K562 (cell line): ENCODE measurements at regions not wholly inside any gene's neighbourhood (a gene's known extent, or its start where the extent isn't known, plus 50 kb on each side); places are given as distances from the start of the nearest gene placed in this dataset.

ENCODE experiments used
- ATAC-seq: fragments of 200-7000 bp; cut with Tn5 transposase; 3 replicates; pipeline ENCODE4 v1.9.1; 2020; ENCODE audit warnings: moderate library complexity
- BruUV-seq: library from RNA; stranded (reverse); fragments of 400-500 nt; replicated peaks from 2 replicates; lab custom pipeline; 2021; lab: Mats Ljungman, UMichigan
- CTCF ChIA-PET: fragments of 300-600 bp; formaldehyde crosslinking; extraction: SDS; loops from one replicate; lab custom pipeline; 2021; ENCODE audit warnings: low intra/inter-chr PET ratio; lab: Yijun Ruan, JAX
- POLR2A ChIA-PET: fragments of 300-600, 350-650 bp; sonication (Branson Sonifier 250); formaldehyde crosslinking; extraction: SDS; loops from one replicate; lab custom pipeline; 2021; ENCODE audit warnings: antibody characterized with exemption, inconsistent platforms; lab: Yijun Ruan, JAX
- DNase-seq, 4 experiments: peaks; one replicate each; pipeline versions ENCODE4 v3.0.0 to v3.0.0-alpha.2; 2011 to 2018; ENCODE audit warnings: low spot score in 3 of 4, mixed read lengths in 3 of 4; ENCODE audit errors: extremely low read depth in 1 of 4
- FAIRE-seq: peaks from 2 replicates; lab custom pipeline; 2011; peaks lifted over from hg19 to GRCh38; lab: Jason Lieb, UNC
- H2AFZ ChIP-seq: 2 replicates; pipeline ENCODE4 v1.6.0; 2011; ENCODE audit warnings: low read depth, low read length, control low read depth, inconsistent platforms
- H3K27ac ChIP-seq: fragments of 200-600 bp; 3 replicates; pipeline ENCODE4 v1.8.0; 2011; ENCODE audit warnings: low read depth, mild to moderate bottlenecking, control low read depth, inconsistent platforms, low read length, moderate library complexity, mixed read lengths; ENCODE audit errors: extremely low read depth
- H3K27me3 ChIP-seq, 2 experiments: fragments of 300-600 bp in 1 of 2; 2 replicates in 1 of 2; 3 replicates in 1 of 2; pipeline versions ENCODE4 v1.6.0 to v1.8.0; 2011; ENCODE audit warnings: inconsistent platforms in 2 of 2, low read length in 2 of 2, mild to moderate bottlenecking in 1 of 2, mixed read lengths in 1 of 2, moderate library complexity in 1 of 2; ENCODE audit not compliant: control insufficient read depth in 2 of 2, insufficient read depth in 2 of 2
- H3K36me3 ChIP-seq: fragments of 300-600 bp; 3 replicates; pipeline ENCODE4 v1.8.0; 2011; ENCODE audit warnings: mild to moderate bottlenecking, low read length, inconsistent platforms; ENCODE audit not compliant: control insufficient read depth, insufficient read depth
- H3K4me1 ChIP-seq, 2 experiments: fragments of 200-600 bp in 1 of 2; replicated peaks in 1 of 2; 2 replicates in 1 of 2; 3 replicates in 1 of 2; pipeline versions ENCODE4 v1.5.1 to v1.8.0; 2011; ENCODE audit warnings: inconsistent platforms in 2 of 2, low read length in 2 of 2, mild to moderate bottlenecking in 1 of 2, mixed read lengths in 1 of 2, moderate library complexity in 1 of 2; ENCODE audit not compliant: control insufficient read depth in 2 of 2, insufficient read depth in 2 of 2
- H3K4me2 ChIP-seq: 2 replicates; pipeline ENCODE4 v1.6.1; 2011; ENCODE audit warnings: low read length, control low read depth, inconsistent platforms, mixed read lengths; ENCODE audit not compliant: insufficient read depth
- H3K4me3 ChIP-seq: fragments of 200-600 bp; sonication (generic), shearing (Covaris generic); 2 replicates; pipeline ENCODE4 v1.5.1; 2016; ENCODE audit warnings: control low read depth, inconsistent platforms
- H3K79me2 ChIP-seq: fragments of 200-600 bp; 3 replicates; pipeline ENCODE4 v1.8.0; 2011; ENCODE audit warnings: low read length, inconsistent platforms; ENCODE audit not compliant: control insufficient read depth, insufficient read depth
- H3K9ac ChIP-seq, 2 experiments: 2 replicates each; pipeline versions ENCODE4 v1.6.0 to v1.6.1; 2011; ENCODE audit warnings: low read depth in 2 of 2, low read length in 2 of 2, control low read depth in 1 of 2, inconsistent platforms in 1 of 2, mild to moderate bottlenecking in 1 of 2, mixed read lengths in 1 of 2; ENCODE audit not compliant: insufficient read depth in 1 of 2
- H3K9me1 ChIP-seq: one replicate; pipeline ENCODE4 v1.6.0; 2011; ENCODE audit warnings: inconsistent platforms, mild to moderate bottlenecking, low read length, moderate library complexity; ENCODE audit not compliant: control insufficient read depth, insufficient read depth
- H3K9me3 ChIP-seq: replicated peaks from 2 replicates; pipeline ENCODE4 v1.5.1; 2011; ENCODE audit warnings: low read depth, low read length, inconsistent platforms; ENCODE audit not compliant: control insufficient read depth, insufficient read depth
- H4K20me1 ChIP-seq: replicated peaks from 2 replicates; pipeline ENCODE4 v1.6.1; 2011; ENCODE audit warnings: low read length, inconsistent platforms, mixed read lengths; ENCODE audit not compliant: control insufficient read depth, insufficient read depth
- FOXK2 ChIP-seq, 2 experiments: fragments of 450-650 bp; IDR thresholded peaks in 1 of 2; conservative IDR thresholded peaks in 1 of 2; 2 replicates each; pipeline ENCODE4 v1.6.1; 2016; ENCODE audit warnings: low read depth in 2 of 2, mild to moderate bottlenecking in 1 of 2
- HDAC2 ChIP-seq: fragments of 450-650 bp; IDR thresholded peaks from 2 replicates; pipeline ENCODE4 v1.6.1; 2016; ENCODE audit warnings: mild to moderate bottlenecking
- HDAC3 ChIP-seq: fragments of 450-650 bp; IDR thresholded peaks from 2 replicates; pipeline ENCODE4 v1.6.1; 2018; ENCODE audit warnings: borderline replicate concordance, mild to moderate bottlenecking, moderate library complexity; ENCODE audit not compliant: partially characterized antibody
- HSF4 ChIP-seq: fragments of 250-450 bp; sonication (Bioruptor Pico); IDR thresholded peaks from 2 replicates; pipeline ENCODE4 v2.1.2; 2022; ENCODE audit warnings: mild to moderate bottlenecking, moderate library complexity, borderline replicate concordance
- NCOA2 ChIP-seq, 2 experiments: fragments of 450-650 bp; IDR thresholded peaks; 2 replicates each; pipeline ENCODE4 v1.6.1; 2018; ENCODE audit warnings: mild to moderate bottlenecking in 2 of 2, moderate library complexity in 1 of 2; ENCODE audit not compliant: partially characterized antibody in 2 of 2
- NR3C1 ChIP-seq: sonication (generic); formaldehyde crosslinking; IDR thresholded peaks from 2 replicates; pipeline ENCODE4 v1.8.1; 2022; ENCODE audit warnings: missing genetic modification reagents
- SIN3B ChIP-seq: fragments of 450-650 bp; IDR thresholded peaks from 2 replicates; pipeline ENCODE4 v1.6.1; 2017; ENCODE audit warnings: low read depth, mild to moderate bottlenecking, moderate library complexity
- SLC30A9 ChIP-seq: fragments of 250-450 bp; sonication (Bioruptor Pico); IDR thresholded peaks from 2 replicates; pipeline ENCODE4 v1.8.0; 2022; ENCODE audit warnings: mild to moderate bottlenecking, moderate library complexity
- STAT6 ChIP-seq: sonication (generic); formaldehyde crosslinking; IDR thresholded peaks from 2 replicates; pipeline ENCODE4 v1.8.1; 2023; ENCODE audit warnings: mild to moderate bottlenecking, missing genetic modification reagents
- TEAD1 ChIP-seq, 2 experiments: fragments of 450-650 bp in 1 of 2; sonication (generic) in 1 of 2; formaldehyde crosslinking; IDR thresholded peaks; 2 replicates each; pipeline versions ENCODE4 v1.4.0 to v1.8.0; 2020 to 2022; ENCODE audit warnings: mild to moderate bottlenecking in 2 of 2, missing genetic modification reagents in 1 of 2
- TEAD4 ChIP-seq, 2 experiments: sonication (generic) in 1 of 2; formaldehyde crosslinking in 1 of 2; IDR thresholded peaks; 2 replicates each; pipeline versions ENCODE4 v1.6.1 to v1.8.0; 2012 to 2022; ENCODE audit warnings: borderline replicate concordance in 1 of 2, inconsistent platforms in 1 of 2, low read length in 1 of 2, mild to moderate bottlenecking in 1 of 2, missing genetic modification reagents in 1 of 2
- TFAP4 ChIP-seq: sonication (generic); formaldehyde crosslinking; IDR thresholded peaks from 2 replicates; pipeline ENCODE4 v1.8.0; 2022; ENCODE audit warnings: missing genetic modification reagents, mild to moderate bottlenecking, moderate library complexity, borderline replicate concordance
- ZFPM2 ChIP-seq: fragments of 250-450 bp; sonication (Bioruptor Pico); IDR thresholded peaks from 2 replicates; pipeline ENCODE4 v1.5.1; 2022; ENCODE audit warnings: mild to moderate bottlenecking
- ZNF311 ChIP-seq: fragments of 250-450 bp; sonication (Bioruptor Pico); IDR thresholded peaks from 2 replicates; pipeline ENCODE4 v1.4.0; 2020; ENCODE audit warnings: mild to moderate bottlenecking, moderate library complexity
- ZNF507 ChIP-seq: conservative IDR thresholded peaks from 2 replicates; pipeline ENCODE4 v1.6.1; 2017; ENCODE audit warnings: missing genetic modification characterization, missing compliant biosample characterization
- ZNF785 ChIP-seq: fragments of 250-450 bp; sonication (Bioruptor Pico); IDR thresholded peaks from 2 replicates; pipeline ENCODE4 v1.4.0; 2020; ENCODE audit warnings: mild to moderate bottlenecking
- WGBS: fragments of 100-300 bp; shearing (Covaris generic); methylation state at CpG from one replicate; pipeline ENCODE4 v1.1.6; 2016; ENCODE audit warnings: low coverage, mixed read lengths; ENCODE audit not compliant: insufficient coverage; ENCODE audit errors: missing lambda C conversion rate; 5-methylcytosine and 5-hydroxymethylcytosine counted together
- in situ Hi-C: fragments of 300-500 bp; cut with MboI; formaldehyde crosslinking; loops from 4 replicates; pipeline ENCODE4 v1.15.0; 2018; ENCODE audit warnings: inconsistent platforms, mixed read lengths
- intact Hi-C: fragments of 100-400 bp; cut with micrococcal nuclease; formaldehyde crosslinking; loops from 2 replicates; pipeline ENCODE4 v1.14.2; 2022
- TF ChIP-seq, protein P1 (sequence below): fragments of 250-450 bp; sonication (Bioruptor Pico); IDR thresholded peaks from 2 replicates; pipeline ENCODE4 v1.5.0; 2021
- TF ChIP-seq, protein P2 (sequence below): fragments of 250-450 bp; sonication (Bioruptor Pico); IDR thresholded peaks from 2 replicates; pipeline ENCODE4 v1.8.0; 2022; ENCODE audit warnings: moderate library complexity, mild to moderate bottlenecking, inconsistent platforms

DNA sequence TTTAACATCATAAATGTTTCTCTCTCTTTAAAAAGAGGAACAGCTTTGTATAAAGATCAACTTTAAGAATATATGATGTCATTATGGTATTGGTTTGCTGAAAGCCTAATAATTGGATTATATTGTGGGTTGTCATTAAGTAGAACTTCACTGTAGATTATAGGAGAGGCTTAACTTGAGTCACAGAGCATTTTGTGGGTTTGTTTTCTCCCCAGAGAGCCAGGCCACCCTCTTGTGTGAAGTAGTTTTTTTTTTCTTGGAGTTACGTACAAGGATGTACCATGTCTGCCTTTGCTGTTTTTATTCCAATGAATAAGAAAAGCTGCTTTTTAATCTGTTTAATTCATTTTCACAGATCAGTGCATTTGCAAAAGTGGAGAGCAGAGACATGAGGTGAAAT, 354.8 kb upstream of the TBL1XR1 start:
- in situ Hi-C loops (no loop called here), intact Hi-C loops (no loop called here)
- Histone ChIP-seq H3K36me3 (no peaks in the 10 kb centered on the region), H2AFZ (no peak overlapping the region), H3K79me2 (no peaks in the 10 kb centered on the region), H3K9me3 (no peaks in the 10 kb centered on the region), H3K4me2 (no peak overlapping the region), H3K4me1 (no peaks in the 10 kb centered on the region), H3K4me3 (no peak overlapping the region), H4K20me1 (no peaks in the 10 kb centered on the region), H3K9me1 (no peaks in the 10 kb centered on the region), H3K27ac (no peak overlapping the region), H3K27me3 (no peaks in the 10 kb centered on the region), H3K9ac (no peak overlapping the region)
- CTCF ChIA-PET: no interaction called here
- POLR2A ChIA-PET: no interaction called here
- FAIRE-seq (no peak), ATAC-seq (no peak), DNase-seq (no peak)
- WGBS: 72% methylated on average over 1 of the region's 1 CpG
- BruUV-seq: no TSS peak
- TF ChIP-seq NCOA2 (IDR thresholded peaks at IDR 0.05; ENCODE audit: partially characterized antibody in 2 of 2): no peak
- TF ChIP-seq, protein P1, sequence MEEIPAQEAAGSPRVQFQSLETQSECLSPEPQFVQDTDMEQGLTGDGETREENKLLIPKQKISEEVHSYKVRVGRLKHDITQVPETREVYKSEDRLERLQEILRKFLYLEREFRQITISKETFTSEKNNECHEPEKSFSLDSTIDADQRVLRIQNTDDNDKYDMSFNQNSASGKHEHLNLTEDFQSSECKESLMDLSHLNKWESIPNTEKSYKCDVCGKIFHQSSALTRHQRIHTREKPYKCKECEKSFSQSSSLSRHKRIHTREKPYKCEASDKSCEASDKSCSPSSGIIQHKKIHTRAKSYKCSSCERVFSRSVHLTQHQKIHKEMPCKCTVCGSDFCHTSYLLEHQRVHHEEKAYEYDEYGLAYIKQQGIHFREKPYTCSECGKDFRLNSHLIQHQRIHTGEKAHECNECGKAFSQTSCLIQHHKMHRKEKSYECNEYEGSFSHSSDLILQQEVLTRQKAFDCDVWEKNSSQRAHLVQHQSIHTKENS (CRISPR knock-in tag): no peak
- TF ChIP-seq TFAP4 (CRISPR knock-in tag): no peak
- TF ChIP-seq HSF4 (CRISPR knock-in tag): no peak
- TF ChIP-seq TEAD4 (IDR thresholded peaks at IDR 0.05; ENCODE audit: low read length): no peak
- TF ChIP-seq TEAD4 (CRISPR knock-in tag; IDR thresholded peaks at IDR 0.05; ENCODE audit: borderline replicate concordance): no peak
- TF ChIP-seq HDAC3: no peak
- TF ChIP-seq ZNF507 (tag): no peak
- TF ChIP-seq, protein P2, sequence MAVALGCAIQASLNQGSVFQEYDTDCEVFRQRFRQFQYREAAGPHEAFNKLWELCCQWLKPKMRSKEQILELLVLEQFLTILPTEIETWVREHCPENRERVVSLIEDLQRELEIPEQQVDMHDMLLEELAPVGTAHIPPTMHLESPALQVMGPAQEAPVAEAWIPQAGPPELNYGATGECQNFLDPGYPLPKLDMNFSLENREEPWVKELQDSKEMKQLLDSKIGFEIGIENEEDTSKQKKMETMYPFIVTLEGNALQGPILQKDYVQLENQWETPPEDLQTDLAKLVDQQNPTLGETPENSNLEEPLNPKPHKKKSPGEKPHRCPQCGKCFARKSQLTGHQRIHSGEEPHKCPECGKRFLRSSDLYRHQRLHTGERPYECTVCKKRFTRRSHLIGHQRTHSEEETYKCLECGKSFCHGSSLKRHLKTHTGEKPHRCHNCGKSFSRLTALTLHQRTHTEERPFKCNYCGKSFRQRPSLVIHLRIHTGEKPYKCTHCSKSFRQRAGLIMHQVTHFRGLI (CRISPR knock-in tag): no peak
- no peak for TF ChIP-seq ZNF311
- TF ChIP-seq ZFPM2 (CRISPR knock-in tag): no peak
- TF ChIP-seq STAT6 (CRISPR knock-in tag): no peak
- TF ChIP-seq TEAD1 (CRISPR knock-in tag; IDR thresholded peaks at IDR 0.05): no peak
- TF ChIP-seq SIN3B: no peak
- TF ChIP-seq FOXK2 (conservative IDR thresholded peaks at IDR 0.05 in 1 of 2, IDR thresholded peaks at IDR 0.05 in 1 of 2; ENCODE audit: low read depth in 2 of 2): no peak
- no peak for TF ChIP-seq NR3C1
- TF ChIP-seq HDAC2: no peak
- TF ChIP-seq ZNF785: no peak
- TF ChIP-seq SLC30A9 (CRISPR knock-in tag): no peak
